ENCODE measurements at regions not wholly inside any gene's neighbourhood (a gene's known extent, or its start where the extent isn't known, plus 50 kb on each side); places are given as distances from the start of the nearest gene placed in this dataset.

DNA sequence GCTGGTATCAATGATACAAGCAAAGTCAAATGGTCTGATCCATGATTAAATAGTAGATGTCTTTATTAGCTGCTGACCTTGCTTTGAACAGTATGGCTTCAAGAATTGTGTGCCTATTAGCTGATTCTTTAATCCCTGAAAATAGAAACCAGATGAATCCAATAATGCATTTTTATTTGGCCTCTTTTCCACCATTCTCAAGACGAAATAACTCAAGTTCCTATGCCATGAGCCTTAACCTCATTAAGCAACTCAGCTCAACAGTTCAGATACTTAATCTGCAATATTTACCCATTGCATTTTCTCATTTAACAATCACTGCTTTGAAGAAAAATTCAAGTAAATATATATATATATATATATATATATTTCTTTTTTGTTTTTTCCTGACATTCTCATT, 588.6 kb upstream of the MEF2C start:
- no peak for TF ChIP-seq EZH2phosphoT487 (IDR thresholded peaks at IDR 0.05; ENCODE audit: borderline replicate concordance, low read depth, low read length)
- TF ChIP-seq, protein P1, sequence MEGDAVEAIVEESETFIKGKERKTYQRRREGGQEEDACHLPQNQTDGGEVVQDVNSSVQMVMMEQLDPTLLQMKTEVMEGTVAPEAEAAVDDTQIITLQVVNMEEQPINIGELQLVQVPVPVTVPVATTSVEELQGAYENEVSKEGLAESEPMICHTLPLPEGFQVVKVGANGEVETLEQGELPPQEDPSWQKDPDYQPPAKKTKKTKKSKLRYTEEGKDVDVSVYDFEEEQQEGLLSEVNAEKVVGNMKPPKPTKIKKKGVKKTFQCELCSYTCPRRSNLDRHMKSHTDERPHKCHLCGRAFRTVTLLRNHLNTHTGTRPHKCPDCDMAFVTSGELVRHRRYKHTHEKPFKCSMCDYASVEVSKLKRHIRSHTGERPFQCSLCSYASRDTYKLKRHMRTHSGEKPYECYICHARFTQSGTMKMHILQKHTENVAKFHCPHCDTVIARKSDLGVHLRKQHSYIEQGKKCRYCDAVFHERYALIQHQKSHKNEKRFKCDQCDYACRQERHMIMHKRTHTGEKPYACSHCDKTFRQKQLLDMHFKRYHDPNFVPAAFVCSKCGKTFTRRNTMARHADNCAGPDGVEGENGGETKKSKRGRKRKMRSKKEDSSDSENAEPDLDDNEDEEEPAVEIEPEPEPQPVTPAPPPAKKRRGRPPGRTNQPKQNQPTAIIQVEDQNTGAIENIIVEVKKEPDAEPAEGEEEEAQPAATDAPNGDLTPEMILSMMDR (conservative IDR thresholded peaks at IDR 0.05; ENCODE audit: low read length): no peak
- no peak for DNase-seq (ENCODE audit: low spot score)
- POLR2A ChIA-PET: no interaction called here
- Histone ChIP-seq H2AFZ (ENCODE audit: low read length) (no peak overlapping the region), H3K4me3 (ENCODE audit: low read depth, low read length, poor library complexity, severe bottlenecking) (no peak overlapping the region), H4K20me1 (ENCODE audit: insufficient read depth, low read length) (no peaks in the 10 kb centered on the region), H3K27ac (ENCODE audit: low read depth, low read length, poor library complexity, severe bottlenecking) (no peak overlapping the region), H3K9me2 (ENCODE audit: insufficient read depth, low read length) (no peaks in the 10 kb centered on the region), H3K4me1 (ENCODE audit: insufficient read depth, low read length, poor library complexity, severe bottlenecking) (no peaks in the 10 kb centered on the region), H3K4me2 (ENCODE audit: low read length) (no peak overlapping the region), H3K79me2 (ENCODE audit: insufficient read depth, low read depth, low read length) (no peaks in the 10 kb centered on the region), H3K9me3 (ENCODE audit: low read length) (no peaks in the 10 kb centered on the region), H3K36me3 (ENCODE audit: insufficient read depth, low read length) (no peaks in the 10 kb centered on the region)
- BruUV-seq (replicated peaks): no TSS peak
- intact Hi-C loops (cut with micrococcal nuclease; ENCODE audit: unreplicated experiment): no loop called here
- CTCF ChIA-PET (ENCODE audit: unreplicated experiment): no interaction called here

DNA sequence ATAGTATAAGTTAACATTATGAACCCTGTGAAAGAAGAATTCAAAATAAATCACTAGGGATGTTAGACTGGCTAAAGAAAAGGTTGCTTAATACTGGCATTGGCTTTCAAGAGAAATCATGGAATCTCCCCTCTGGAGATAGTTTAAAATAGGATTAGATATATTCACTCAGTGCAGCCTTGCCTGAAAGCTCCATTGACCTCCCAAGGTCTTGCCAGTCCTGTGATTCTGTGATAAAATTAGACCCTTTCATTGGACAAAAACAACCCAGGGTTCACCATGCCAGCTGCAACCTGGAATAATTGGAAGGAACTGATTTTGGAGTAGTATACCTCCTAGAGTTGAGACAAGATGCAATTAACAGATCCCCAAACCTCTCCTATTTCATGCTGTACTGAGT, 588.1 kb upstream of the MEF2C start:
- ChIA-PET POLR2A (no interaction called here), CTCF (ENCODE audit: unreplicated experiment) (no interaction called here)
- Histone ChIP-seq H3K4me3 (ENCODE audit: low read depth, low read length, poor library complexity, severe bottlenecking) (no peak overlapping the region), H3K9me2 (ENCODE audit: insufficient read depth, low read length) (no peaks in the 10 kb centered on the region), H3K27ac (ENCODE audit: low read depth, low read length, poor library complexity, severe bottlenecking) (no peak overlapping the region), H4K20me1 (ENCODE audit: insufficient read depth, low read length) (no peaks in the 10 kb centered on the region), H2AFZ (ENCODE audit: low read length) (no peak overlapping the region), H3K4me2 (ENCODE audit: low read length) (no peak overlapping the region), H3K36me3 (ENCODE audit: insufficient read depth, low read length) (no peaks in the 10 kb centered on the region), H3K79me2 (ENCODE audit: insufficient read depth, low read depth, low read length) (no peaks in the 10 kb centered on the region), H3K4me1 (ENCODE audit: insufficient read depth, low read length, poor library complexity, severe bottlenecking) (no peaks in the 10 kb centered on the region), H3K9me3 (ENCODE audit: low read length) (no peaks in the 10 kb centered on the region)
- no peak for TF ChIP-seq EZH2phosphoT487 (IDR thresholded peaks at IDR 0.05; ENCODE audit: borderline replicate concordance, low read depth, low read length)
- TF ChIP-seq, protein P1 (conservative IDR thresholded peaks at IDR 0.05; ENCODE audit: low read length): no peak
- no peak for DNase-seq (ENCODE audit: low spot score)
- intact Hi-C loops (cut with micrococcal nuclease; ENCODE audit: unreplicated experiment): no loop called here
- BruUV-seq (replicated peaks): no TSS peak

DNA sequence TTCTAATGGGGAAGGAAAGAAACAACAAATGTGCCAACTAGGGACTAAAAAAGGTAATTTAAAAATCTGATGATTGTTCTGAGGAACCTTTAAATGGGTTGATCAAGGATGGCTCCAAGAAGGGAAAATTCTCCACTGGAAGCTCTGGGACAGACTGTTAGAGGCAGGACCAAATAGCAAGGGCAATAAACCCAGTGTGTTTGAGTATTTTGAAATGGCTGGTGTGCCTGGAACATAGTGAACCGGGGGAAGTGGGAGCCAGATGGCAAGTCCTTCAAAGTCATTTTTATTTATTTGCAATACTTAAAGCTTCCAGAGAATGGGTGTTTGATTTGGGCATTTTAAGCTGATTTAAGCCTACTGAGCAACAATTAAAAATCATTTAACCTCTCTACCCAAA, 587.7 kb upstream of the MEF2C start:
- ChIA-PET CTCF (ENCODE audit: unreplicated experiment) (no interaction called here), POLR2A (no interaction called here)
- intact Hi-C loops (cut with micrococcal nuclease; ENCODE audit: unreplicated experiment): no loop called here
- no peak overlapping the region for H2AFZ ChIP-seq (ENCODE audit: low read length)
- no peak overlapping the region for H3K27ac ChIP-seq (ENCODE audit: low read depth, low read length, poor library complexity, severe bottlenecking)
- TF ChIP-seq EZH2phosphoT487 (IDR thresholded peaks at IDR 0.05; ENCODE audit: borderline replicate concordance, low read depth, low read length): no peak
- TF ChIP-seq, protein P1 (conservative IDR thresholded peaks at IDR 0.05; ENCODE audit: low read length): no peak
- H3K4me2 ChIP-seq (ENCODE audit: low read length): no peak overlapping the region
- no peak overlapping the region for H3K4me3 ChIP-seq (ENCODE audit: low read depth, low read length, poor library complexity, severe bottlenecking)
- no peak for DNase-seq (ENCODE audit: low spot score)
- no peaks in the 10 kb centered on the region for H3K9me3 ChIP-seq (ENCODE audit: low read length)
- no peaks in the 10 kb centered on the region for H3K79me2 ChIP-seq (ENCODE audit: insufficient read depth, low read depth, low read length)
- H3K36me3 ChIP-seq (ENCODE audit: insufficient read depth, low read length): no peaks in the 10 kb centered on the region
- BruUV-seq (replicated peaks): no TSS peak
- no peaks in the 10 kb centered on the region for H3K4me1 ChIP-seq (ENCODE audit: insufficient read depth, low read length, poor library complexity, severe bottlenecking)
- no peaks in the 10 kb centered on the region for H4K20me1 ChIP-seq (ENCODE audit: insufficient read depth, low read length)
- H3K9me2 ChIP-seq (ENCODE audit: insufficient read depth, low read length): no peaks in the 10 kb centered on the region

All from OCI-LY7 (cell line).